ENCODE measurements at regions not wholly inside any gene's neighbourhood (a gene's known extent, or its start where the extent isn't known, plus 50 kb on each side); places are given as distances from the start of the nearest gene placed in this dataset.

DNA sequence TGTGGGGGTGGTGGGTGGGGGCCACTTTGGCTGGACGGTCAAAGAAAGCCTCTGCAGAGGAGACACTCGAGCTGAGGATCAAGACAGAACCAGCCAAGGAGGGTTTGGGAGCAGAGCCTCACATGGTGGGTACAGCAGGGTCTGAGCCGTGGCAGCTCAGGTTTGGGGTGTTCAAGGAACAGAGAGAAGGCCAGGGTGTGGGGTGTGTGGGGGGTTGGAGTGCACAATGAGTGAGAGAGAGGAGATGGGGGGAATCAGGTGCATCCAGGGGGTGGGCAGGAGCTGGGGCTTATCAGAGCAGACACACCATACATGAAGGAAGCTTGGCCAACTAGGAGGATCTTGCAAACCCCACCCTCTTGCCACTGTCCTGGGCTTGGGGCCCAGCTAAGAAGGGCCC, 140.0 kb downstream of the NSG2 start:
- Histone ChIP-seq H3K4me2 (replicated peaks; ENCODE audit: extremely low read depth, low read length, poor library complexity, severe bottlenecking) (no peak overlapping the region), H3K9ac (ENCODE audit: insufficient read depth, low read length, poor library complexity, severe bottlenecking) (no peak overlapping the region), H3K9me3 (replicated peaks in 1 of 2; ENCODE audit: control insufficient read depth in 1 of 2, insufficient read depth in 1 of 2, low read length in 2 of 2) (no peaks in the 10 kb centered on the region), H3K4me3 (replicated peaks in 1 of 3; ENCODE audit: low read depth in 2 of 3, low read length in 3 of 3) (no peak overlapping the region), H3K79me2 (ENCODE audit: insufficient read depth, low read length) (no peaks in the 10 kb centered on the region), H3K36me3 (replicated peaks in 1 of 2; ENCODE audit: control insufficient read depth in 1 of 2, insufficient read depth in 2 of 2, low read length in 2 of 2) (no peaks in the 10 kb centered on the region), H3K27ac (ENCODE audit: low read depth in 1 of 2, low read length in 2 of 2) (no peak overlapping the region), H2AFZ (ENCODE audit: insufficient read depth, low read depth, low read length, poor library complexity, severe bottlenecking) (no peak overlapping the region), H4K20me1 (ENCODE audit: insufficient read depth, low read length) (no peaks in the 10 kb centered on the region), H3K27me3 (ENCODE audit: control insufficient read depth in 2 of 2, insufficient read depth in 2 of 2, low read length in 2 of 2) (no peaks in the 10 kb centered on the region), H3K4me1 (ENCODE audit: control insufficient read depth in 1 of 2, insufficient read depth in 2 of 2, low read length in 2 of 2) (no peaks in the 10 kb centered on the region)
- intact Hi-C loops (cut with micrococcal nuclease) = no loop called here
- Mint-ChIP-seq H3K4me1 (no peaks in the 10 kb centered on the region), H3K9me3 (peaks cover 0 to 2% (median 0%) of the 10 kb centered on the region in 7 donors), H3K27me3 (ENCODE audit: low read depth in 3 of 3) (peaks cover 6 to 11% (median 6%) of the 10 kb centered on the region in 3 donors), H3K36me3 (no peaks in the 10 kb centered on the region), H3K4me3 (no peak overlapping the region), H3K27ac (no peak overlapping the region)
- TF ChIP-seq, protein P1, sequence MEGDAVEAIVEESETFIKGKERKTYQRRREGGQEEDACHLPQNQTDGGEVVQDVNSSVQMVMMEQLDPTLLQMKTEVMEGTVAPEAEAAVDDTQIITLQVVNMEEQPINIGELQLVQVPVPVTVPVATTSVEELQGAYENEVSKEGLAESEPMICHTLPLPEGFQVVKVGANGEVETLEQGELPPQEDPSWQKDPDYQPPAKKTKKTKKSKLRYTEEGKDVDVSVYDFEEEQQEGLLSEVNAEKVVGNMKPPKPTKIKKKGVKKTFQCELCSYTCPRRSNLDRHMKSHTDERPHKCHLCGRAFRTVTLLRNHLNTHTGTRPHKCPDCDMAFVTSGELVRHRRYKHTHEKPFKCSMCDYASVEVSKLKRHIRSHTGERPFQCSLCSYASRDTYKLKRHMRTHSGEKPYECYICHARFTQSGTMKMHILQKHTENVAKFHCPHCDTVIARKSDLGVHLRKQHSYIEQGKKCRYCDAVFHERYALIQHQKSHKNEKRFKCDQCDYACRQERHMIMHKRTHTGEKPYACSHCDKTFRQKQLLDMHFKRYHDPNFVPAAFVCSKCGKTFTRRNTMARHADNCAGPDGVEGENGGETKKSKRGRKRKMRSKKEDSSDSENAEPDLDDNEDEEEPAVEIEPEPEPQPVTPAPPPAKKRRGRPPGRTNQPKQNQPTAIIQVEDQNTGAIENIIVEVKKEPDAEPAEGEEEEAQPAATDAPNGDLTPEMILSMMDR (IDR thresholded peaks at IDR 0.05) = no peak
- WGBS (ENCODE audit: insufficient coverage) = 83% methylated on average over 3 of the region's 3 CpGs
- no peak for DNase-seq

DNA sequence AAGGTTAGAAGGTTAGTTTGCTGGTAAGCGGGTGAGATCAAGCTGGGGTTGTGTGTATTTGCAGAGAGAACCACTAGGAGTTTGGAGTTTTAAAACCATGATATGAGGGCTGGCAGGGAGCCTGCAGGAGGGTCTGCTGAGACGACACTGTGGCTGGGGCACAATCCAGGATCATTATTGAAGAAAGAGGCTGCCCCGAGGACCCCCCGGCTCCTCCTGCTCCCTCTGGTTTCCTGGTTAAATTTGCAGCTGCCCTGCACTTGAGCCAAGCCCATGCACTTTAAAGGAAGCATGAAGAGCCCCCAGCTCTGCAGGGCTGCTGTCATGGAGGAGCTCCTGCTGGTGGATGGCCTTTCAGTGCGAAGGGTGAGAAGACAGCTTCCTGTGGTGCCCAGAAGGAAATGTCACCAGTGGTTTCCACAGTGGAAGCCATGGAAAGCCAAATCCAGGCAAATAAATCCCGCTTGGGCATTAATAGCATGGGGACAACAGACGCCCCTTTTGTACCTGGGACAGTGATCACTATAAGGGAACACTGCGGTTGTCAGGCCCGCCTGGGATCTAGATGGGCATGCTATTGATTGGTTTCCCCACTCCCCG, 140.7 kb downstream of the NSG2 start:
- intact Hi-C loops (cut with micrococcal nuclease) = no loop called here
- WGBS (ENCODE audit: insufficient coverage) = 89% methylated on average over 9 of the region's 10 CpGs
- Histone ChIP-seq H3K4me1 (ENCODE audit: control insufficient read depth in 1 of 2, insufficient read depth in 2 of 2, low read length in 2 of 2) (no peaks in the 10 kb centered on the region), H3K4me3 (replicated peaks in 1 of 3; ENCODE audit: low read depth in 2 of 3, low read length in 3 of 3) (no peak overlapping the region), H2AFZ (ENCODE audit: insufficient read depth, low read depth, low read length, poor library complexity, severe bottlenecking) (no peak overlapping the region), H3K9ac (ENCODE audit: insufficient read depth, low read length, poor library complexity, severe bottlenecking) (no peak overlapping the region), H3K27ac (ENCODE audit: low read depth in 1 of 2, low read length in 2 of 2) (no peak overlapping the region), H3K79me2 (ENCODE audit: insufficient read depth, low read length) (no peaks in the 10 kb centered on the region), H3K4me2 (replicated peaks; ENCODE audit: extremely low read depth, low read length, poor library complexity, severe bottlenecking) (no peak overlapping the region), H3K27me3 (ENCODE audit: control insufficient read depth in 2 of 2, insufficient read depth in 2 of 2, low read length in 2 of 2) (no peaks in the 10 kb centered on the region), H3K9me3 (replicated peaks in 1 of 2; ENCODE audit: control insufficient read depth in 1 of 2, insufficient read depth in 1 of 2, low read length in 2 of 2) (no peaks in the 10 kb centered on the region), H4K20me1 (ENCODE audit: insufficient read depth, low read length) (no peaks in the 10 kb centered on the region), H3K36me3 (replicated peaks in 1 of 2; ENCODE audit: control insufficient read depth in 1 of 2, insufficient read depth in 2 of 2, low read length in 2 of 2) (no peaks in the 10 kb centered on the region)
- TF ChIP-seq, protein P1 (IDR thresholded peaks at IDR 0.05) = no peak
- Mint-ChIP-seq H3K27me3 (ENCODE audit: low read depth in 3 of 3) (peaks cover 6 to 11% (median 6%) of the 10 kb centered on the region in 3 donors), H3K9me3 (peaks cover 0 to 2% (median 0%) of the 10 kb centered on the region in 7 donors), H3K27ac (no peak overlapping the region), H3K4me3 (no peak overlapping the region), H3K4me1 (no peaks in the 10 kb centered on the region), H3K36me3 (no peaks in the 10 kb centered on the region)
- no peak for DNase-seq

Measured in CD14-positive monocyte (primary cell).